Motor neuron (in vitro differentiated cells): ENCODE measurements at regions not wholly inside any gene's neighbourhood (a gene's known extent, or its start where the extent isn't known, plus 50 kb on each side); places are given as distances from the start of the nearest gene placed in this dataset.

ENCODE experiments used
- ATAC-seq, 8 experiments: fragments of 200-7000 bp; cut with Tn5 transposase; replicated peaks in 6 of 8; 2 replicates each; pipeline ENCODE4 v1.8.0; 2021; ENCODE audit warnings: mild to moderate bottlenecking in 8 of 8, moderate library complexity in 8 of 8
- H3K27ac ChIP-seq, 2 donors: fragments of 250-450 bp; sonication (Bioruptor Pico); 2 replicates each; pipeline ENCODE4 v1.9.0; 2021; ENCODE audit warnings: antibody characterized with exemption in 2 of 2, mild to moderate bottlenecking in 2 of 2, moderate library complexity in 1 of 2
- H3K4me1 ChIP-seq, 2 donors: fragments of 250-450 bp; sonication (Bioruptor Pico); replicated peaks in 1 of 2; 2 replicates each; pipeline ENCODE4 v1.6.1; 2021; ENCODE audit warnings: antibody characterized with exemption in 2 of 2, mild to moderate bottlenecking in 2 of 2, moderate library complexity in 1 of 2
- H3K4me3 ChIP-seq, 5 donors: fragments of 250-450 bp; sonication (Bioruptor Pico); 2 replicates each; pipeline ENCODE4 v1.9.0; 2021; ENCODE audit warnings: antibody characterized with exemption in 5 of 5, mild to moderate bottlenecking in 5 of 5, moderate library complexity in 4 of 5
- WGBS, 10 experiments: fragments of 450-650 bp; shearing (Covaris generic); methylation state at CpG; one replicate each; pipeline ENCODE4 v1.0.0; 2022; 5-methylcytosine and 5-hydroxymethylcytosine counted together
- in situ Hi-C, 9 experiments: fragments of 400-800 bp; cut with MboI; loops; one replicate each; pipeline ENCODE4 v1.15.0; 2021; ENCODE audit warnings: low sequenced_read_pairs in 9 of 9, low pct_unique_long_range_greater_than_20kb in 2 of 9; ENCODE audit not compliant: unreplicated experiment in 9 of 9

DNA sequence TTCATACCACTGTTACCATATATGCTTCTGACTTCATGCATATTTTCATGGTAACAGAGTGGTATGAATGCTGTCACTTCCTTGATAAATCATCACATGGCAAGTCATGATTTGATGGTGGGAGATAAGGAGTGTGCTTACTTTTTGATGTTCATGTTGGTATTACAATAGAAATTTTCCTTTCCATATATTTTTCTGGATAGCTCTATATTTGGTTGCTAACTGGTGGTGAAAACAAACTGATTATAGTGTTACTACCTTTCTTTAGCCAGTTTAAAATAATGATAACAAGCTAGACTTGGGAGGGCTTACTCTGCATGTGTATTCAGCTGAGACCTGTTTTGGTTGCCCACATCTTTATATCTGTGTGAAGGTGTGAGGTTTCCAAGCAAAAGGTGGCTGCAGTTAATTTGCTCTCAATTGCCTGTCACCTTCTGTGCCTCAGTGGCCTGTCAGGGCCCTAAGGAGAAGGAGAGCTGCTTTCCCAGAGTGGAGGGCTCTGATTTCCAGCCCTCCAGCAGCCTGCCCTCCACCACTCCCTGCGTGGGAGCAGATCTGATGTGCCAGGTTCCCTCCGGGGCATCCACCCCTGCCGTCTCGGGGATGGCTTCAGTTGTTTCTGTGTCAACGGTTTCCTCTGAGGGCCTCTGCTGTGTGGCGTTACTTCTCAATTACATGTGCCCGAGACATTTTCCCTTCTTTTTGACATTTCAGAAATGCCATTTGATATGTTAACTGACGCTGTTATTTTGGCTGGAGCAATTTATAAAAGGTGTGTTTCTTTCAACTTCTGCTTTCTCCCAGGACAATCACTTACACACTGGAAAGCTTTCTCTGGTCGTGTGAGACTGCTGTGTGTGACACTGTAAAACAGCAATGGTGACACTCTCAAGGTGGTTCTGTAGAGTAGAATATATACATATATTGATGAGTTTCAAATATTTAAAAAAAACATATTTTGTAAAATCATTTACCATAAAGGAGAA is 107.7 kb upstream of the KLF6 start:
- H3K4me3 ChIP-seq = no peak overlapping the region
- no peak for ATAC-seq
- no peak overlapping the region for H3K27ac ChIP-seq
- WGBS, 10 experiments = 33 to 100% (median 80%) methylated on average over 1 to 6 of the region's 9 CpGs; no CpG with 5 or more reads in 3 of the 10 experiments
- in situ Hi-C loops = no loop called here
- peaks cover 8 to 18% of the 10 kb centered on the region in 2 donors for H3K4me1 ChIP-seq

DNA sequence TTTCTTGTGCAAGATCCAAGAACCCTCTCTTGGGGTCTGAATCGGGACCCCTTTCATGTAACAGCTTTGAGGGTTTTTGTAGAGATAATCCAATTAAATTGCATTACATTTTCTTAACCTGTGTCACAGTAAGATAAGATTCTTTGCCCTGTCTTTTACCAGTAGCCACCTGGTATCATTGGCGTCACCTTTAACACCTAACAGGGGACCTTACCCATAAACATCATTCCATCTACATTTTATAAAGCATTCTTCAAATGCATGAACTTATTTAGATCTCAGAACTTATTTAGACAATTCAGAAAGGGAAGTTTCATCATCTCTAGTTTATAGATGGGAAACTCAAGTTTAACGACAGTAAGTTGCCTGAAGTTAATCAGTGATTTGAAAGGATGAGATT is 106.4 kb upstream of the KLF6 start:
- H3K4me1 ChIP-seq = peaks cover 14 to 24% of the 10 kb centered on the region in 2 donors
- in situ Hi-C loops = no loop called here
- WGBS, 10 experiments = 93 to 100% (median 100%) methylated on average over 1 to 3 of the region's 3 CpGs; no CpG with 5 or more reads in 1 of the 10 experiments
- no peak overlapping the region for H3K27ac ChIP-seq
- no peak for ATAC-seq
- no peak overlapping the region for H3K4me3 ChIP-seq

GRCh38 chr10:3890602-3891352 is 105.8 kb upstream of the KLF6 start:
- H3K4me1 ChIP-seq = peaks cover 18 to 30% of the 10 kb centered on the region in 2 donors
- in situ Hi-C loops = no loop called here
- no peak overlapping the region for H3K27ac ChIP-seq
- H3K4me3 ChIP-seq = no peak overlapping the region
- WGBS, 10 experiments = 86 to 100% (median 97%) methylated on average over 3 to 12 of the region's 14 CpGs
- no peak for ATAC-seq

DNA sequence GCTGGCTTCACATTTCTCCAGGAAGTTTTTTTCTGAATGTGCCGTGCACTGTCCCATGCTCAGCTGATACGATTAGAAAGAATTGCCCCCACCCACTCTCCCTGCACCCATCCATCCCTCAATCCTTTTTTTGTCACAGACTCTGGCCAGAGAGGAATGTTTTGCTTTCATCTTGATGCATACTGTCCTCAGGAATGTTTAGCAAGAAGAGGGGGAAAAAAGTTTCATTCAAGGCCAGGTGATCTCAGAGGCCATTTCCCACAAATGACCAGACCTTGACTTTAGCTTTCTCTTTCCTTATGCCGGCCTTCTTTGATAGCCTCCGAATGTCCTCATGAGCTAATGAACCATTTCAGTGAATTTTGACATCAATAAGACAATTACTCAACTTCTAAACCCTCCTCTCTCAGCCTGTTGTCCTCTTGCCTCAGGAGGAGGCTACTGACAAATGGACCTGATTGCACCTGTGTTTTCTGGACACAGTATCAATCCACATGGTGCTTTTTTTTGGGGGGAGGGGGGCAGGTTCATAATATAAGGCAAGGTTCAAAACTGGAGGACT is 105.0 kb upstream of the KLF6 start:
- Histone ChIP-seq H3K4me1 (peaks cover 24 to 31% of the 10 kb centered on the region in 2 donors), H3K4me3 (no peak overlapping the region), H3K27ac (no peak overlapping the region)
- in situ Hi-C loops = no loop called here
- 8 to 86% (median 52%) methylated on average over 1 to 4 of the region's 4 CpGs; no CpG with 5 or more reads in 1 of the 10 experiments for WGBS, 10 experiments
- ATAC-seq = peak in 5 of 8 experiments; percentile 6 to 35 (median 22)

- ATAC-seq = peak in 1 of 8 experiments; percentile 55
Measured at GRCh38 chr10:3887885-3888476, 103.0 kb upstream of the KLF6 start.

DNA sequence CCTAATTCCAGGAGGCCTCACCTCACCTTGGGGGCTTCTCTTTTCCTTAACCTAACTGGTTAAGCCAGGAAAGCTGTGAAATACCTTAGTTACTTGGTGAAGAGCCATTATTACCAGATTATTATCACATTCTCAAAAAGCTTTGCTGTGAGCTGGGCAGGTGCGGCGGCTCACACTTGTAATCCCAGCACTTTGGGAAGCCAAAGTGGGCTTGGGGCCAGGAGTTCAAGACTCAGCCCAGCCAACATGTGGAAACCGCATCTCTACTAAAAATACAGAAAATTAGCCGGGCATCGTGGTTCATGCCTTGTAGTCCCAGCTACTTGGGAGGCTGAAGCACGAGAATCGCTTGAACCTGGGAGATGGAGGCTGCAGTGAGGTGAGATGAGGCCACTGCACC is 102.4 kb upstream of the KLF6 start:
- Histone ChIP-seq H3K4me3 (no peak overlapping the region), H3K4me1 (peaks cover 16 to 19% of the 10 kb centered on the region in 2 donors), H3K27ac (no peak overlapping the region)
- in situ Hi-C loops = no loop called here
- no peak for ATAC-seq
- 60 to 100% (median 98%) methylated on average over 1 to 7 of the region's 7 CpGs; no CpG with 5 or more reads in 4 of the 10 experiments for WGBS, 10 experiments

More at GRCh38 chr10:3887885-3888476, 103.0 kb upstream of the KLF6 start:
- in situ Hi-C loops = no loop called here
- peaks cover 16 to 19% of the 10 kb centered on the region in 2 donors for H3K4me1 ChIP-seq
- no peak overlapping the region for H3K4me3 ChIP-seq
- 7 to 93% (median 68%) methylated on average over 1 to 8 of the region's 9 CpGs for WGBS, 10 experiments
- no peak overlapping the region for H3K27ac ChIP-seq

DNA sequence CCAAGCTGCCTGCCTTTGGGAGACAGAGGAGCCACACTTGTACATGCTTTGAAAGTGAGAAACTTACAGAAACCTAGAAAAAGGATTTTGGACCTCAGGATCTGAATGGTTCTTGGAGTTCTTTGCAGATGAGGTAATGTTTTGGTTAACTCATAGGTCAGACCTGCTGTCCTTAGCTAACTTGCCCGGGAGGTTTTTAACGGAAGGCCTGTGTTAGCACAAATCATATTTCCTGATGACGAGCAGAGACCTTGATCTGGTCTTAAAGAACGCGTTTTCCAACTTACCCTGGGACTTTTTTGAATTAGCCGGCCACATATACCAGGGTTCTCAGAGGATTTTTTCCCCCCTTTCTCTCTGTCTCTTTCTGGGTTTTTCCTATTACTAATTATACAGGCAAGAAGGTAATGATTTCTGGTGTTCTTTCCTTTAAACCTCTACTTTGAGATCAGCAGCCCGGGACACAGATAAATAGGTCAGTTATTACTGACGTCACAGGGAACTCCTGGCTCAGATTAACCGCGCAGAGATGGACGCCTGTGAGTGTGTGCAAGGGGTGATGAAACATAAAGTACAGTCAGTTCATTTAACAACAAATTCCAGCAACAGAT is 101.7 kb upstream of the KLF6 start:
- Histone ChIP-seq H3K27ac (no peak overlapping the region), H3K4me1 (peaks cover 16 to 19% of the 10 kb centered on the region in 2 donors), H3K4me3 (no peak overlapping the region)
- in situ Hi-C loops = no loop called here
- 34 to 100% (median 73%) methylated on average over 2 to 11 of the region's 11 CpGs; no CpG with 5 or more reads in 1 of the 10 experiments for WGBS, 10 experiments
- peak in 7 of 8 experiments; percentile 41 to 68 (median 50) for ATAC-seq

DNA sequence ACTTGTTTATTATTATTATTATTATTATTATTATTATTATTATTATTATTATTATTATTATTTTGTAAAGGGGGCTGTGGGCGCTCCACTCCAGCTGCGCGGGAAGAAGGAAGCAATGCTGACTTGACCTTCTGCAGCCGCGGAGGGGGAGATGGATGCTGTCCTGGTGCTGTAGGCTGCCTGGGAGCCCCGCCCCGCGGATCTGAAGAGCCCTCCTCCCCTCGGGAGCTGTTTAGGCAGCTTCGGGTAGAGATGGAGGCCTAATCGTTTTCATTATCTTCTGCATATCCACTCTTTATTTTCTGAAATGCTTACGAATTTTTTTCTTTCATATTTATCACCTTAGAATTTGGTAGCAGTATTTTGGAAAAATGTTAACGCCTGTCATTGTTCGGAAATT is 101.2 kb upstream of the KLF6 start:
- H3K27ac ChIP-seq = no peak overlapping the region
- in situ Hi-C loops = no loop called here
- peaks cover 16 to 19% of the 10 kb centered on the region in 2 donors for H3K4me1 ChIP-seq
- peak; percentile 25 to 92 (median 68) for ATAC-seq
- 4 to 92% (median 45%) methylated on average over 2 to 13 of the region's 14 CpGs; no CpG with 5 or more reads in 1 of the 10 experiments for WGBS, 10 experiments
- H3K4me3 ChIP-seq = no peak overlapping the region

DNA sequence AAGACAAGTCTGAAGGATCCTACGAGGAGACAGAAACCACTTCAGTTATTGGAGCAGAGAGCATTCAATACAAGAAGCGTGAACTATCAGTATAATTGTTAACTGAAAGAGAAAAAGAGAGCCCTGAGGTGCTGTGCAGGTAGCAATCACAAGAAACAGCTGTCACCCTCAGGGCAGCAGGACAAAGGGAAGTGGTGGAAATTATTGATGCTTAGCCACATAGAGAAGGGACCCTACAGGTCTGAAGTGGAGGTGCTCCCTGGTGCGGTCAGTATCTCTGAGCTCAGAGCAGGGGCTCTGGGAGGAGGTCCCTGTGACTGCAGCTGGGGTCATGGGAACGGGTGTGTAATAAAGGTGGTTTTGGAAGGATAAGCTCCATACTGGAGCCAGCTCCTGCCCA is 97.8 kb upstream of the KLF6 start:
- H3K4me1 ChIP-seq = peaks cover 16 to 19% of the 10 kb centered on the region in 2 donors
- in situ Hi-C loops = no loop called here
- WGBS, 10 experiments = 79 to 100% (median 87%) methylated on average over 1 to 4 of the region's 4 CpGs; no CpG with 5 or more reads in 3 of the 10 experiments
- no peak overlapping the region for H3K27ac ChIP-seq
- no peak for ATAC-seq
- H3K4me3 ChIP-seq = no peak overlapping the region

GRCh38 chr10:3881622-3882021 is 96.6 kb upstream of the KLF6 start:
- in situ Hi-C loops = no loop called here
- Histone ChIP-seq H3K4me1 (peaks cover 12 to 20% of the 10 kb centered on the region in 2 donors), H3K4me3 (no peak overlapping the region), H3K27ac (no peak overlapping the region)
- 80 to 100% (median 100%) methylated on average over 1 to 3 of the region's 3 CpGs; no CpG with 5 or more reads in 4 of the 10 experiments for WGBS, 10 experiments
- no peak for ATAC-seq

DNA sequence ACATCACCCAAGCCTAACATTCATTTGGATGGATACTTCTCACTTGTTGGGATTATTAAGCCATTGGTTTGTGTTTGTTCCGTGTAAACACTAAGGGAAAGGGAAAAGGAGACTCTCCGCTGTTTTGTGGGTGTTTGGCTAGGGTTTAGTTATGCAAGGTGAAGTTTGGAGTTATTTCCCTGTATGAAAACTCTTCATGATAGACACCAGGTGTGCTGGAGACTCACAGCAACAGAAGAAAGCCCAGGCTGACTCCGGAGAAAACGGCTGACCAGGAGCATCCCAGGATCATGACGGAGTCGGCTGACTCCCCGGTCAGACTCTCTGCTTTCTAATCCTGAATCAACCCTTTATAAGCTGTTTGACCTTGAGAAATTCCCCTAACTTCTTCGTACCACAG is 94.1 kb upstream of the KLF6 start:
- no peak for ATAC-seq
- 71 to 100% (median 87%) methylated on average over 1 to 8 of the region's 8 CpGs; no CpG with 5 or more reads in 3 of the 10 experiments for WGBS, 10 experiments
- Histone ChIP-seq H3K4me1 (peaks cover 12 to 13% of the 10 kb centered on the region in 2 donors), H3K27ac (no peak overlapping the region), H3K4me3 (no peak overlapping the region)
- in situ Hi-C loops = no loop called here
